T-cell (primary cell): ENCODE measurements at regions not wholly inside any gene's neighbourhood (a gene's known extent, or its start where the extent isn't known, plus 50 kb on each side); places are given as distances from the start of the nearest gene placed in this dataset.

Experiments
- ATAC-seq, 4 experiments: fragments of 200-7000 bp in 3 of 4; fragments of 150-1000 bp in 1 of 4; cut with Tn5 transposase; replicated peaks in 1 of 4; 1 replicate in 3 of 4; 2 replicates in 1 of 4; pipeline ENCODE4 v1.10.0; 2021; ENCODE audit warnings: moderate library complexity in 3 of 4, mild to moderate bottlenecking in 2 of 4, moderate number of reproducible peaks in 1 of 4
- CTCF ChIA-PET, 2 donors: fragments of 300-600 bp; sonication (Branson Sonifier 250); formaldehyde crosslinking; loops; one replicate each; lab custom pipeline; 2022; ENCODE audit warnings: antibody characterized with exemption in 2 of 2; lab: Charles Lee
- POLR2A ChIA-PET, 2 donors: fragments of 300-600 bp; sonication (Branson Sonifier 250); formaldehyde crosslinking; loops; one replicate each; lab custom pipeline; 2022; ENCODE audit warnings: antibody characterized with exemption in 2 of 2; lab: Charles Lee
- DNase-seq, 35 experiments: peaks; one replicate each; pipeline versions ENCODE4 v3.0.0 to v3.0.0-alpha.2; 2013 to 2023
- H3K27ac ChIP-seq: one replicate; pipeline ENCODE4 v1.5.1; 2013; ENCODE audit warnings: low read length
- H3K27me3 ChIP-seq, 2 experiments: replicated peaks in 1 of 2; 1 replicate in 1 of 2; 2 replicates in 1 of 2; pipeline versions ENCODE4 v1.6.1 to v1.7.0; 2013; ENCODE audit warnings: low read length in 1 of 2, mixed read lengths in 1 of 2; ENCODE audit not compliant: control insufficient read depth in 2 of 2, insufficient read depth in 2 of 2; ENCODE audit errors: extremely low read depth in 1 of 2
- H3K36me3 ChIP-seq, 2 donors: 1 replicate in 1 of 2; 2 replicates in 1 of 2; pipeline versions ENCODE4 v1.6.1 to v1.7.0; 2013; ENCODE audit warnings: low read length in 1 of 2; ENCODE audit not compliant: control insufficient read depth in 2 of 2, insufficient read depth in 1 of 2; ENCODE audit errors: extremely low read depth in 1 of 2
- H3K4me1 ChIP-seq, 2 experiments: 1 replicate in 1 of 2; 2 replicates in 1 of 2; pipeline versions ENCODE4 v1.6.1 to v1.7.0; 2013; ENCODE audit warnings: low read length in 2 of 2, mixed read lengths in 1 of 2; ENCODE audit not compliant: insufficient read depth in 2 of 2, control insufficient read depth in 1 of 2; ENCODE audit errors: extremely low read depth in 1 of 2
- H3K4me3 ChIP-seq, 2 donors: 1 replicate in 1 of 2; 2 replicates in 1 of 2; pipeline versions ENCODE4 v1.5.1 to v1.7.0; 2013; ENCODE audit warnings: mild to moderate bottlenecking in 2 of 2, low read length in 1 of 2, moderate library complexity in 1 of 2; ENCODE audit not compliant: control insufficient read depth in 1 of 2; ENCODE audit errors: extremely low read depth in 1 of 2
- H3K9me3 ChIP-seq: 2 replicates; pipeline ENCODE4 v1.7.0; 2013
- H3K27ac Mint-ChIP-seq, 2 donors: one replicate each; pipeline ENCODE4 v1.8.0; 2020 to 2021; ENCODE audit warnings: mild to moderate bottlenecking in 2 of 2, mixed read lengths in 2 of 2
- H3K27me3 Mint-ChIP-seq, 2 donors: one replicate each; pipeline ENCODE4 v1.8.0; 2021 to 2022; ENCODE audit warnings: mixed read lengths in 2 of 2
- H3K36me3 Mint-ChIP-seq: one replicate; pipeline ENCODE4 v1.8.0; 2021; ENCODE audit warnings: mixed read lengths
- H3K4me1 Mint-ChIP-seq, 3 donors: one replicate each; pipeline ENCODE4 v1.8.0; 2020 to 2022; ENCODE audit warnings: mixed read lengths in 3 of 3, mild to moderate bottlenecking in 1 of 3
- H3K4me3 Mint-ChIP-seq, 3 donors: one replicate each; pipeline ENCODE4 v1.8.0; 2020 to 2022; ENCODE audit warnings: mild to moderate bottlenecking in 3 of 3, mixed read lengths in 3 of 3, moderate library complexity in 3 of 3
- H3K9me3 Mint-ChIP-seq, 3 donors: one replicate each; pipeline ENCODE4 v1.8.0; 2020 to 2022; ENCODE audit warnings: mixed read lengths in 3 of 3
- WGBS: methylation state at CpG from one replicate; pipeline ENCODE4 v1.1.5; 2013; ENCODE audit warnings: missing lambda C conversion rate; ENCODE audit not compliant: insufficient coverage; 5-methylcytosine and 5-hydroxymethylcytosine counted together

DNA sequence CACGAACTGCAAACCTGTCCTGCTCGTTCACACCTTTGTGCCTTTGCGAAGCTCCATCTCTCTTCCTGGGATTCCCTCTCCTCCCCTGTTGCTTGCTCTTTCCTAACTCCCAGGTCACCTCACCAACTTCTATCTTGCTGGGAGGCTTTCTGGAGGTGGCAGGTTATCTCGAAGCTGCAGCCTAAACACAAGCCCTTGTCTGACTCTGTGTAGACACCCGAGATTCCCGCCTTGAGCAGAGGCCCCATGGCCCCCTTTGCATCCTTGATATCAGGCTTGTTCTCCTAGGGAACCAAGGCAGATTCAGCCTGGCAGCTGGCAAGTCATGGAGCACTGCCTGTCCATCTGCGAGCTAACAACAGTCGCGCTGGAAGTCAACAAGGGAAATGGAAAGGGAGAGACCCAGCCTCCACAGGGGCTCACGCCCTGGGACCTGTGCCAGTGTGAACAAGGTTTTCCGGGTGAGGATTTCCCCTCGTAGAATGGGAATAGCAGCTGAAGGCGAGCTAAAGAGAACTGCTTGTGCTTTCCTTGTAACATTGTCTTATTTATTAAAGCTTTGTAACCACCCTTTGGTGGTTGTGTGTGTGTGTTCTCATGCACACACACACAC lies 109.5 kb upstream of the JUN start:
- H3K9me3 ChIP-seq = no peaks in the 10 kb centered on the region
- H3K27ac ChIP-seq = no peak overlapping the region
- peaks cover 0 to 9% of the 10 kb centered on the region in 2 experiments for H3K27me3 ChIP-seq
- POLR2A ChIA-PET = no interaction called here
- no peak overlapping the region for H3K27ac Mint-ChIP-seq
- WGBS = 96% methylated on average over 6 of the region's 13 CpGs
- H3K27me3 Mint-ChIP-seq = peaks cover 0 to 5% of the 10 kb centered on the region in 2 donors
- no peak overlapping the region for H3K4me3 Mint-ChIP-seq
- no peaks in the 10 kb centered on the region for H3K9me3 Mint-ChIP-seq
- H3K36me3 ChIP-seq = no peaks in the 10 kb centered on the region
- peaks cover 2 to 18% of the 10 kb centered on the region in 2 experiments for H3K4me1 ChIP-seq
- no peak for DNase-seq
- peaks cover 3% of the 10 kb centered on the region for H3K36me3 Mint-ChIP-seq
- H3K4me3 ChIP-seq = no peak overlapping the region
- peaks cover 17 to 32% (median 18%) of the 10 kb centered on the region in 3 donors for H3K4me1 Mint-ChIP-seq
- ATAC-seq = no peak
- CTCF ChIA-PET = no interaction called here

DNA sequence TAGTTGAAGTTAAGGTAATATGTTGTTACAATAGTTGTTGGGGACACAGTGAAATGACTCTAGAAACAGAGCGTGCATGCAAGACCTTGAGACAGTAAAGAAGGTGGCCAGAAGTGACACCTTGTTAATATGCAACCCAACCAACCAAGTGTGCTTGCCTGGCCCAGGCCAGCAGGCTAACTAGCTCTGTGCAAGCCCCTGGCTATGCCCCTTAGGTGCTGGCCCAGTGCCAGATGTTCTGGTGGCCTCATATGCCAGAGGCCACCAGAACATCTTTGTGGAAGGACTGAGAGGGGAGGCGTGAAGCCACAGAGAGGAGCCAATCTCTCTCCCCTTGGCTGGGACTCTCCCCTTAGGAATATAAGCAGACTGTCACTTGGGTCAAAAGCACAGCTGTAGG lies 111.2 kb upstream of the JUN start:
- no peak for ATAC-seq
- no peak overlapping the region for H3K27ac Mint-ChIP-seq
- H3K27ac ChIP-seq = no peak overlapping the region

DNA sequence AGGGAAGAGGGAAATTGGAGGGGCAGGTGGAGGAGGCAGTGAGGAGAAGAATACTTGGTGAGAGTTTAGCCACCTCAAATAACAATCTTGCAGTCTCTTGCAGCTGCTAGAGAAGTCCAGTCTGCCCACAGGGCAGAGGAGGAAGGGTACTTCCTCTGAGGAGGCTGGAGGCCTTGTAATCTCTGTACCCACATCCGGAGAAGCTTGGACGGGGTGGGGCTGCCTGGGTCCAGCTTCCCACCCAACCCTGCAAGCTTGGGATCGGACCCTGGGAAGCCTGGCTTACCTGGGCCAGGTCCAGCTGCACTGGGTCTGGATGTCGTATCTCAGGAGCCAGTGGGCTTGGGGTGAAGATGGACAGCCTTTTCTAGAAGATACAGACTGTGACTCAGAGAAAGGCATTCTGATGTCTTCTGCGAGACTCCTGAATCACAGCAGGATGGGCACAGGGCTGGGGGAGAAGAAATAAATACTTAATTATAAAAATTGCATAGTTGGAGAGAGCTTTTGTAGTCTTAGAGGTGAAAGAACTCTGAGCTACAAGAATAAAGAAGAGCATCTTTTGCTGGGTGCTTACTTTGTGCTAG lies 111.8 kb upstream of the JUN start:
- ATAC-seq (no peak), DNase-seq (no peak)
- H3K27ac Mint-ChIP-seq = no peak overlapping the region
- peaks cover 0 to 5% of the 10 kb centered on the region in 2 donors for H3K27me3 Mint-ChIP-seq
- H3K27ac ChIP-seq = no peak overlapping the region
- no peaks in the 10 kb centered on the region for H3K9me3 Mint-ChIP-seq
- peaks cover 0 to 18% of the 10 kb centered on the region in 2 experiments for H3K4me1 ChIP-seq
- WGBS = 80% methylated on average over 4 of the region's 5 CpGs
- no peaks in the 10 kb centered on the region for H3K9me3 ChIP-seq
- no peak overlapping the region for H3K4me3 ChIP-seq
- H3K36me3 Mint-ChIP-seq = peaks cover 3% of the 10 kb centered on the region
- H3K4me3 Mint-ChIP-seq = no peak overlapping the region
- ChIA-PET POLR2A (no interaction called here), CTCF (no interaction called here)
- peaks cover 0 to 9% of the 10 kb centered on the region in 2 experiments for H3K27me3 ChIP-seq
- H3K4me1 Mint-ChIP-seq = peaks cover 7 to 15% (median 14%) of the 10 kb centered on the region in 3 donors
- no peaks in the 10 kb centered on the region for H3K36me3 ChIP-seq

More for the DNA sequence above, 111.2 kb upstream of the JUN start:
- DNase-seq = no peak
- H3K27me3 Mint-ChIP-seq = peaks cover 0 to 5% of the 10 kb centered on the region in 2 donors
- no CpG with 5 or more reads among the region's 2 CpGs for WGBS
- ChIA-PET POLR2A (no interaction called here), CTCF (interaction anchor here in 1 of 2 donors (0.5 kb wide), 1 partner anchor 243 kb away, joined by 4 read pairs; no protein-coding TSS in a partner anchor)
- no peak overlapping the region for H3K4me3 Mint-ChIP-seq
- H3K36me3 Mint-ChIP-seq = peaks cover 3% of the 10 kb centered on the region
- H3K4me1 ChIP-seq = peaks cover 0 to 18% of the 10 kb centered on the region in 2 experiments
- H3K9me3 ChIP-seq = no peaks in the 10 kb centered on the region
- H3K27me3 ChIP-seq = peaks cover 0 to 9% of the 10 kb centered on the region in 2 experiments
- no peak overlapping the region for H3K4me3 ChIP-seq
- H3K4me1 Mint-ChIP-seq = peaks cover 8 to 16% (median 15%) of the 10 kb centered on the region in 3 donors
- no peaks in the 10 kb centered on the region for H3K9me3 Mint-ChIP-seq
- H3K36me3 ChIP-seq = no peaks in the 10 kb centered on the region

DNA sequence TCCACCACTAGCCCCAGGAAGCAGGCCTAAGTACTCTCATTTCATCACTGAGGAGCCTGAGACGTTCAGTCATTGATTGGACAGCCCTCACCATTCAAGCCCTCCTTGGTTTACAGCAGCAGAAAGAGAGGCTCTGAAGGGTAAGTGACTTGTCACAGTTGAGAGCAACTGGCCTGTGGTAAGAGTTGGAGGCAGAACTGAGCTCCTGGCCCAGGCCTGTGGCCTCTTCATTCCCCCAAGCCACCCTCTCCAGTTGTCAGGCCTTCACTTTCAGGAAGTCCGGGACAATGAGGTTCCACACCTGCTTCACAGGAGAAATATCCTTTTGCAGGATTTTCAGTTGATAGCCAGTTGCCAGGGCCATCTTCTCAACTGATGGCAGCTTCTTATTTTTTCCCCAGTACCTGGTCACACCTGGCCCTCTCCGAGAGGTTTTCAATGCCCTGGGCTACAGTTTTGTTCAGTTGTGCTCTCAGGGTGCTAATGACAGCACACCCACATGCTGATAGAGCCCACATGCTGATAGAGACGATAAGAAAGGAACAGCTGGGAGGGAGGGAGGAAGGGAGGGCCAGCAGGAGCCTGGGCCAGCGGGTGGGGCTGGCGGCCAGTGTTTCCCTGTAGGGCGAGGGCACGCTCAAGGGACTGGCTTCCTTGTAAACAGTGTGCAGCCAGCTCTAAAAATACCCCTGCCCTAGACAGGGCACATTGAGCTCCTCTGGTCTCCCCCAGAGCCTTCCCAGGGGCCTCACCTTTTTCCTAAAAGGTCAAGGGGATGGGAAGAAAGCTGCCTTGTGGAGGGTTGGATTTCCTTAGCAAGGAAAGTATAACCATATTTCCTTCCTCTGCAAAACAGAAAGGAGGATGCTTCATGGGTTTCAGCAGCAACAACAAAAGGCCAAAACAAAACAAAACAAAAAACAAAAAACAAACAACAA lies 112.7 kb upstream of the JUN start:
- Histone ChIP-seq H3K4me3 (no peak overlapping the region), H3K36me3 (no peaks in the 10 kb centered on the region), H3K27ac (no peak overlapping the region), H3K4me1 (peaks cover 0 to 18% of the 10 kb centered on the region in 2 experiments), H3K9me3 (no peaks in the 10 kb centered on the region), H3K27me3 (peaks cover 0 to 5% of the 10 kb centered on the region in 2 experiments)
- Mint-ChIP-seq H3K36me3 (no peaks in the 10 kb centered on the region), H3K9me3 (no peaks in the 10 kb centered on the region), H3K4me3 (no peak overlapping the region), H3K4me1 (peaks cover 7 to 15% (median 14%) of the 10 kb centered on the region in 3 donors), H3K27me3 (peaks cover 0 to 5% of the 10 kb centered on the region in 2 donors), H3K27ac (no peak overlapping the region)
- ATAC-seq = no peak
- DNase-seq = no peak
- POLR2A ChIA-PET = no interaction called here
- 88% methylated on average over 2 of the region's 8 CpGs for WGBS
- CTCF ChIA-PET = no interaction called here

DNA sequence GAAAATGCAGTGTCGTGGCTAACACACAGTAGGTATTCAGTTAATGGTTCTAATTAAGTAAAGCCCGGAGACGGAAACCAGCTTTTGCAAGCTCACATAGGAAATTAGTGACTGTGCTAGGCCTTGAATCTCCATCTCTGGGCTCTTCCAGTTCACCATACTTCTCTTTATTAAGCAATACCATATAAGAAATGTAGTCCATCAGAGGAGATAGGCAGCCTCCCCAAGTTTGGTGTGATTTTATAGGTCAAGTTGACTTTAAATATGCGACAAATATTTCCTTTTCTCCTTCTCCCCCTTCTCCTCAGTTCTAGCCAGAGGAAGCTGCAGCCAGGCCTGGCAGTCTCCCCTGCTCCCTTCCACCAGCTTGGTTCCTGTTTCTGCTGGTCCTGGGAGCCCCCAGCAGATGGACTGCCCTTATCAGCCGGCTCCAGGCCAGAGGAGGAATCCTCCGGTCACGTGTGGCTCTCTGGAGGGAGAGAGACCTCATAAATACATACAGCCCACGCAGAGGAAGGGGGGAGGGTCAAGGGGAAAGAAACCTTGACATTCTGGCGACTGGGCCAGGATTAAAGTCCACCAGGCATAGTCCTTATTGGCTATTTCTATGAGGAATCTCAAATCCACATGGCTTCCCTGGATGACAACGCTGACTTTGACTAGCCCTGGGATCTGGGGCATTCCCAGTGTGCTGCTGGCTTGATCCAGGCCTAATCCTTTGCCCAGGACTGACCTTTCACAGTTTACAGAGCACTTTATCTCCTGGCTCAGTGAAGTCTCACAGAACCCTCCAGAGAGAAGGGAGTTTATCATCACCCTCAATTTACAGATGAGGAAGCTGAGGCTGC lies 115.1 kb upstream of the JUN start:
- H3K27ac Mint-ChIP-seq = no peak overlapping the region
- no peaks in the 10 kb centered on the region for H3K27me3 Mint-ChIP-seq
- no peak overlapping the region for H3K27ac ChIP-seq
- no peak for ATAC-seq
- H3K4me3 ChIP-seq = no peak overlapping the region
- no peaks in the 10 kb centered on the region for H3K36me3 Mint-ChIP-seq
- peaks cover 13 to 23% (median 14%) of the 10 kb centered on the region in 3 donors for H3K4me1 Mint-ChIP-seq
- no peak for DNase-seq
- H3K4me1 ChIP-seq = peaks cover 0 to 27% of the 10 kb centered on the region in 2 experiments
- ChIA-PET POLR2A (no interaction called here), CTCF (interaction anchor here in 1 of 2 donors (0.6 kb wide), 1 partner anchor 115 kb away, joined by 4 read pairs; the partner anchor contains the start of gene JUN)
- H3K4me3 Mint-ChIP-seq = no peak overlapping the region
- no peaks in the 10 kb centered on the region for H3K9me3 Mint-ChIP-seq
- H3K9me3 ChIP-seq = no peaks in the 10 kb centered on the region
- WGBS = 100% methylated on average over 3 of the region's 10 CpGs
- H3K36me3 ChIP-seq = no peaks in the 10 kb centered on the region
- no peaks in the 10 kb centered on the region for H3K27me3 ChIP-seq
